ENCODE measurements at regions not wholly inside any gene's neighbourhood (a gene's known extent, or its start where the extent isn't known, plus 50 kb on each side); places are given as distances from the start of the nearest gene placed in this dataset.

DNA sequence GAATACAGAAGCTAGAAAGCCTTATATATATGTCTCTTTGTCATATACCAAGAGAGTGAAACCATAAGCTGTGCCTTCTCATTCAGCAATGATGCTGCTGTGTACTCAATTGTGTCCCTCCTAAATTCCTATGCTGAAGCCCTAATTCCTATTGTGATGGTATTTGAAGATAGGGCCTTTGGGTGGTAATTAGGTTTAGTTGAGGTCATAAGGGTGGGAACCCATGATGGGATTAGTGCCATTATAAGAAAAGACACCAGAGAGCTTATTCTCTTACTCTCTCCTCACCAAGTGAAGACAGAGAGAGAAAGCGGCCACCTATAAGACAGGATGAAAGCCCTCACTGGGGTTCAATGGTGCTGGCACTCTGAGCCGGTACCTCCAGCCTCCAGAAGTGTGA, 1191.3 kb upstream of the TENM4 start:
- H3K9ac ChIP-seq (ENCODE audit: low read length): no peak overlapping the region
- CTCF ChIA-PET: no interaction called here
- no peaks in the 10 kb centered on the region for H3K4me1 ChIP-seq (ENCODE audit: insufficient read depth, low read length)
- H3K27me3 ChIP-seq (ENCODE audit: low read length): no peaks in the 10 kb centered on the region
- DNase-seq (no peak), ATAC-seq (no peak)
- H3K9me3 ChIP-seq (ENCODE audit: low read length): no peaks in the 10 kb centered on the region
- POLR2A ChIA-PET (ENCODE audit: unreplicated experiment): no interaction called here
- H3K79me2 ChIP-seq (ENCODE audit: low read length): no peaks in the 10 kb centered on the region
- no peaks in the 10 kb centered on the region for H3F3A ChIP-seq (ENCODE audit: low read length, unreplicated experiment)
- H4K20me1 ChIP-seq (ENCODE audit: low read length): no peaks in the 10 kb centered on the region
- no peak overlapping the region for H3K27ac ChIP-seq (ENCODE audit: low read length)
- TF ChIP-seq CTCF (conservative IDR thresholded peaks at IDR 0.05; ENCODE audit: low read depth, low read length): no peak
- TF ChIP-seq EZH2phosphoT487 (IDR thresholded peaks at IDR 0.05; ENCODE audit: borderline replicate concordance, low read length): no peak
- no peak for TF ChIP-seq EZH2 (IDR thresholded peaks at IDR 0.05; ENCODE audit: low read length, unreplicated experiment)
- no peak overlapping the region for H3K4me3 ChIP-seq (ENCODE audit: low read length)
- H3K4me2 ChIP-seq (ENCODE audit: low read length): no peak overlapping the region
- intact Hi-C loops (cut with micrococcal nuclease): no loop called here
- H3K9me2 ChIP-seq (replicated peaks; ENCODE audit: low read length): no peaks in the 10 kb centered on the region
- no TSS peak for BruUV-seq (replicated peaks)
- no peak overlapping the region for H2AFZ ChIP-seq (ENCODE audit: low read length)
- H3K36me3 ChIP-seq (ENCODE audit: low read depth, low read length): no peaks in the 10 kb centered on the region

GRCh38 chr11:80629466-80629865, 1188.6 kb upstream of the TENM4 start:
- Histone ChIP-seq H3K36me3 (ENCODE audit: low read depth, low read length) (no peaks in the 10 kb centered on the region), H3K79me2 (ENCODE audit: low read length) (no peaks in the 10 kb centered on the region), H3K27ac (ENCODE audit: low read length) (no peak overlapping the region), H3K9me3 (ENCODE audit: low read length) (no peaks in the 10 kb centered on the region; the same call in 1 of the 2 replicates), H3F3A (ENCODE audit: low read length, unreplicated experiment) (no peaks in the 10 kb centered on the region), H4K20me1 (ENCODE audit: low read length) (no peaks in the 10 kb centered on the region), H3K9ac (ENCODE audit: low read length) (no peak overlapping the region), H2AFZ (ENCODE audit: low read length) (no peak overlapping the region), H3K4me1 (ENCODE audit: insufficient read depth, low read length) (no peaks in the 10 kb centered on the region), H3K9me2 (replicated peaks; ENCODE audit: low read length) (no peaks in the 10 kb centered on the region), H3K4me2 (ENCODE audit: low read length) (no peak overlapping the region), H3K27me3 (ENCODE audit: low read length) (no peaks in the 10 kb centered on the region), H3K4me3 (ENCODE audit: low read length) (no peak overlapping the region)
- CTCF ChIA-PET: no interaction called here
- no peak for TF ChIP-seq EZH2 (IDR thresholded peaks at IDR 0.05; ENCODE audit: low read length, unreplicated experiment)
- no peak for TF ChIP-seq EZH2phosphoT487 (IDR thresholded peaks at IDR 0.05; ENCODE audit: borderline replicate concordance, low read length)
- no peak for TF ChIP-seq CTCF (conservative IDR thresholded peaks at IDR 0.05; ENCODE audit: low read depth, low read length)
- BruUV-seq (replicated peaks): no TSS peak
- intact Hi-C loops (cut with micrococcal nuclease): no loop called here
- ATAC-seq: no peak
- POLR2A ChIA-PET (ENCODE audit: unreplicated experiment): no interaction called here
- DNase-seq: peak; percentile 51

DNA sequence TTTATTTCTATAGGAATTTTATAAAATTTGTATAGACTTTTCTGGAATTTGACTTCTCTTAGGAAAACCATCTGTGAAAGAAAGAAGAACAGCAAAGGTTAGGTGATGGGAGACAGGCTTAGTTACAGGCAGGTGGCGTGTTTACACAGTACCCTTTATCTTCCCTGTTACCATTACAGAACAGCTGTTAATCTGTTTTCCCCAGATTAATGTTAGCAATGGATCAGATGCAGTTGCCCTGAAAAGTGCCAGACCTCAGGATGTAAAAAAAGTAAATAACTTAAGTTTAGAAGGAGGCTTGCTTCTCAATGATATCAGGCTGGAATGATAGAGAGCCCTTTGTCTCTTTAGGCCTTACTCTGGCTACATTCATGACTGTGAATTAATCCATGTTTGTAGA, 1186.5 kb upstream of the TENM4 start:
- H3K9ac ChIP-seq (ENCODE audit: low read length): no peak overlapping the region
- CTCF ChIA-PET: no interaction called here
- H3K4me3 ChIP-seq (ENCODE audit: low read length): no peak overlapping the region
- POLR2A ChIA-PET (ENCODE audit: unreplicated experiment): no interaction called here
- H3K9me3 ChIP-seq (ENCODE audit: low read length): no peaks in the 10 kb centered on the region; the same call in 1 of the 2 replicates
- H2AFZ ChIP-seq (ENCODE audit: low read length): no peak overlapping the region
- no peak overlapping the region for H3K4me2 ChIP-seq (ENCODE audit: low read length)
- ATAC-seq (no peak), DNase-seq (no peak)
- no peaks in the 10 kb centered on the region for H3K36me3 ChIP-seq (ENCODE audit: low read depth, low read length)
- no peak overlapping the region for H3K27ac ChIP-seq (ENCODE audit: low read length)
- intact Hi-C loops (cut with micrococcal nuclease): no loop called here
- H3K27me3 ChIP-seq (ENCODE audit: low read length): no peaks in the 10 kb centered on the region
- H3K79me2 ChIP-seq (ENCODE audit: low read length): no peaks in the 10 kb centered on the region
- H3K9me2 ChIP-seq (replicated peaks; ENCODE audit: low read length): no peaks in the 10 kb centered on the region
- TF ChIP-seq EZH2phosphoT487 (IDR thresholded peaks at IDR 0.05; ENCODE audit: borderline replicate concordance, low read length) (no peak), CTCF (conservative IDR thresholded peaks at IDR 0.05; ENCODE audit: low read depth, low read length) (no peak), EZH2 (IDR thresholded peaks at IDR 0.05; ENCODE audit: low read length, unreplicated experiment) (no peak)
- H3F3A ChIP-seq (ENCODE audit: low read length, unreplicated experiment): no peaks in the 10 kb centered on the region
- H4K20me1 ChIP-seq (ENCODE audit: low read length): no peaks in the 10 kb centered on the region
- no TSS peak for BruUV-seq (replicated peaks)
- H3K4me1 ChIP-seq (ENCODE audit: insufficient read depth, low read length): no peaks in the 10 kb centered on the region

All from PC-3 (cell line).